ENCODE measurements at regions not wholly inside any gene's neighbourhood (a gene's known extent, or its start where the extent isn't known, plus 50 kb on each side); places are given as distances from the start of the nearest gene placed in this dataset.
"Not testable (repeated sequence)": the region's sequence is repeated elsewhere in the genome, so short reads cannot be mapped to it uniquely, and the experiment has no call there.

GRCh38 chr4:188680004-188680666 lies 540.9 kb downstream of the TRIML1 start:
- no peak for DNase-seq

GRCh38 chr4:188680667-188681063 lies 541.4 kb downstream of the TRIML1 start:
- DNase-seq, result no peak

GRCh38 chr4:188682321-188682720 lies 543.1 kb downstream of the TRIML1 start:
- no peak for DNase-seq

- no peak for DNase-seq
Measured at GRCh38 chr4:188683571-188683970, 544.3 kb downstream of the TRIML1 start.

GRCh38 chr4:188688956-188689355 lies 549.7 kb downstream of the TRIML1 start:
- no peak for DNase-seq

GRCh38 chr4:188691811-188692210 lies 552.6 kb downstream of the TRIML1 start:
- DNase-seq, result no peak

- no peak for DNase-seq
Measured at GRCh38 chr4:188695261-188695660, 556.0 kb downstream of the TRIML1 start.

- DNase-seq, result no peak
Measured at GRCh38 chr4:188697243-188697642, 558.0 kb downstream of the TRIML1 start.

- no peak for DNase-seq
Measured at GRCh38 chr4:188701952-188702351, 562.7 kb downstream of the TRIML1 start.

GRCh38 chr4:188704288-188704687 lies 565.0 kb downstream of the TRIML1 start:
- DNase-seq, result no peak

GRCh38 chr4:188707036-188707435 lies 567.8 kb downstream of the TRIML1 start:
- no peak for DNase-seq

- no peak for DNase-seq
Measured at GRCh38 chr4:188714501-188714900, 575.3 kb downstream of the TRIML1 start.

GRCh38 chr4:188714907-188715306 lies 575.7 kb downstream of the TRIML1 start:
- no peak for DNase-seq

- no peak for DNase-seq
Measured at GRCh38 chr4:188717661-188718060, 578.4 kb downstream of the TRIML1 start.

GRCh38 chr4:188719794-188720193 lies 580.6 kb downstream of the TRIML1 start:
- DNase-seq, result no peak

GRCh38 chr4:188722911-188723310 lies 583.7 kb downstream of the TRIML1 start:
- DNase-seq, result no peak

- no peak for DNase-seq
Measured at GRCh38 chr4:188727746-188728145, 588.5 kb downstream of the TRIML1 start.

- no peak for DNase-seq
Measured at GRCh38 chr4:188728359-188728758, 589.1 kb downstream of the TRIML1 start.

- no peak for DNase-seq
Measured at GRCh38 chr4:188732131-188732530, 592.9 kb downstream of the TRIML1 start.

GRCh38 chr4:188735082-188735481 lies 595.8 kb downstream of the TRIML1 start:
- DNase-seq, result no peak

GRCh38 chr4:188737251-188738002 lies 598.2 kb downstream of the TRIML1 start:
- DNase-seq, result no peak

GRCh38 chr4:188738290-188738689 lies 599.0 kb downstream of the TRIML1 start:
- DNase-seq, result not testable (repeated sequence)

- DNase-seq, result not testable (repeated sequence)
Measured at GRCh38 chr4:188740172-188740571, 600.9 kb downstream of the TRIML1 start.

- not testable (repeated sequence) for DNase-seq
Measured at GRCh38 chr4:188740791-188741190, 601.5 kb downstream of the TRIML1 start.
